ENCODE measurements at regions not wholly inside any gene's neighbourhood (a gene's known extent, or its start where the extent isn't known, plus 50 kb on each side); places are given as distances from the start of the nearest gene placed in this dataset.

DNA sequence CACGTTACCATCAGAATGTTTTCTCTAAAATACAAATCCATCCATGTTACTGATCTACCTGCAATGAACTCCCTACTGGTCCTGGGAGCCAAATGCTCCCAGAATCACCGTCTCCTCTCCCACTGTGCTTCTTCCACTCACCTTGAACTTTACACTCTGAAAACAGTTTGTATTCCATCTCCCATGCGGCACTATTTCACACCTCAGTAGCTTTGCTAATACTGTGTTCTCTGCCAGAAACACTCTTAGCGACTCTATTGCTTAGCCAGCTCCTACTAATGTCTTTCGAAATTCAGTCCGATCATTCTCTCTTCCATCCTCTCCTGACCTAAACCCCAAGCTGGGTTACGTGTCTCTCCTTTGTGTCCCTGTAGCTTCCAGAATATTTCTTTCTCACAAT is 284.4 kb upstream of the DUSP10 start:
- POLR2A ChIA-PET, result no interaction called here

DNA sequence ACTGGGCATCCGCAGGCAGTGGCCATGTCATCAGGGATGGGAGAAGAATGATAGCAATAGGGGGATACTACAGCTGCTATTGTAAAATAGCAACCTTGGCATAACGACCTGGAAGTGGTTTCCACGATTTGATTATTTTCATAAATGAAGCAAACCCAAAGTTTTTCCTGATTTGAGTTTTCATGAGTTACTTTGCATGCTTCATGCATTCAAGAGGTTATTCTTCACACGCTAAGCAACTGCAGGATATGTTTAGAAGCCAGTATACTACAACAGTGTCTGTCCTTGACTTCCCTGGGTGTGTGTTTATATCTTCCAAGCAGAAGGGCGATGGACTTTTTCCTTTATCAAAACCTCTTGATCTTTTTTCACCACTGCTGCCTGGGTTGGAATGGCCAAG is 281.1 kb upstream of the DUSP10 start:
- ChIA-PET POLR2A (no interaction called here), CTCF (no interaction called here)
- TF ChIP-seq HDGF (IDR thresholded peaks at IDR 0.05; ENCODE audit: borderline replicate concordance) (no peak), SUZ12 (IDR thresholded peaks at IDR 0.05) (no peak), FOXA1 (IDR thresholded peaks at IDR 0.05) (no peak), FOXK2 (IDR thresholded peaks at IDR 0.05) (no peak), ELF4 (IDR thresholded peaks at IDR 0.05) (no peak), FOXM1 (IDR thresholded peaks at IDR 0.05; ENCODE audit: borderline replicate concordance) (no peak), ZNF384 (IDR thresholded peaks at IDR 0.05) (no peak), BHLHE40 (IDR thresholded peaks at IDR 0.05; ENCODE audit: borderline replicate concordance) (no peak), L3MBTL2 (conservative IDR thresholded peaks at IDR 0.05) (no peak), ARNT (IDR thresholded peaks at IDR 0.05) (no peak), LEF1 (IDR thresholded peaks at IDR 0.05; ENCODE audit: borderline replicate concordance) (no peak), SP1 (IDR thresholded peaks at IDR 0.05) (no peak), TARDBP (IDR thresholded peaks at IDR 0.05) (no peak)
- TF ChIP-seq, protein P1, sequence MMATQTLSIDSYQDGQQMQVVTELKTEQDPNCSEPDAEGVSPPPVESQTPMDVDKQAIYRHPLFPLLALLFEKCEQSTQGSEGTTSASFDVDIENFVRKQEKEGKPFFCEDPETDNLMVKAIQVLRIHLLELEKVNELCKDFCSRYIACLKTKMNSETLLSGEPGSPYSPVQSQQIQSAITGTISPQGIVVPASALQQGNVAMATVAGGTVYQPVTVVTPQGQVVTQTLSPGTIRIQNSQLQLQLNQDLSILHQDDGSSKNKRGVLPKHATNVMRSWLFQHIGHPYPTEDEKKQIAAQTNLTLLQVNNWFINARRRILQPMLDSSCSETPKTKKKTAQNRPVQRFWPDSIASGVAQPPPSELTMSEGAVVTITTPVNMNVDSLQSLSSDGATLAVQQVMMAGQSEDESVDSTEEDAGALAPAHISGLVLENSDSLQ (IDR thresholded peaks at IDR 0.05), result no peak
- no peak for DNase-seq (ENCODE audit: extremely low spot score)

More for the DNA sequence above, 284.4 kb upstream of the DUSP10 start:
- CTCF ChIA-PET, result no interaction called here
- TF ChIP-seq ZNF384 (IDR thresholded peaks at IDR 0.05), result no peak
- TF ChIP-seq SP1 (IDR thresholded peaks at IDR 0.05), result no peak
- TF ChIP-seq LEF1 (IDR thresholded peaks at IDR 0.05; ENCODE audit: borderline replicate concordance), result no peak
- no peak for TF ChIP-seq FOXK2 (IDR thresholded peaks at IDR 0.05)
- DNase-seq (ENCODE audit: extremely low spot score), result no peak

DNA sequence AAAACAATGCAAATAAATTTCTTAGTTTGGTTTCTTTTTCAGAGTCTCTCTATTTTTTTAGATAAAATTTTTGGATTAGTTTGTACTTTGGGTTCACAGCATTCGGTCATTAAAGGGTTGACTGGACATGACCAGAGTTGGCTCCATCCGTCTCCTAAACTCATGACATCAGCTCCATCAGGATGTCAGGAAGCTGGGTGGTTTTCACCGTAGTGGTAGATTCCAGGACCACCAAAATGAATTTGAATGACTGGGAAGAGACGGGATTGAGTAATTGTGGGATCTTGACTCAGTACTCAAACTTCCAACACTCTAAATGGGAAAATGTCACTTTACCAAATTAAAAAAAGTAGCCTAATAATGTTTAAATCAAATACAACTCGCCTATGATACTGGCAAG is 279.2 kb upstream of the DUSP10 start:
- ChIA-PET CTCF (interaction anchor here (0.6 kb wide), 1 partner anchor 545 kb away, joined by 4 read pairs; no protein-coding TSS in a partner anchor), POLR2A (no interaction called here)
- no peak for TF ChIP-seq FOXA1 (IDR thresholded peaks at IDR 0.05)
- no peak for TF ChIP-seq CTBP1 (IDR thresholded peaks at IDR 0.05; ENCODE audit: borderline replicate concordance)
- TF ChIP-seq, protein P1 (IDR thresholded peaks at IDR 0.05), result no peak
- TF ChIP-seq FOXK2 (IDR thresholded peaks at IDR 0.05), result no peak
- TF ChIP-seq ELF4 (IDR thresholded peaks at IDR 0.05), result no peak
- TF ChIP-seq LEF1 (IDR thresholded peaks at IDR 0.05; ENCODE audit: borderline replicate concordance), result no peak
- no peak for TF ChIP-seq FOXM1 (IDR thresholded peaks at IDR 0.05; ENCODE audit: borderline replicate concordance)
- no peak for TF ChIP-seq ARNT (IDR thresholded peaks at IDR 0.05)
- no peak for TF ChIP-seq TARDBP (IDR thresholded peaks at IDR 0.05)
- no peak for TF ChIP-seq BHLHE40 (IDR thresholded peaks at IDR 0.05; ENCODE audit: borderline replicate concordance)
- no peak for TF ChIP-seq L3MBTL2 (conservative IDR thresholded peaks at IDR 0.05)
- TF ChIP-seq SP1 (IDR thresholded peaks at IDR 0.05), result no peak
- DNase-seq (ENCODE audit: extremely low spot score), result no peak

DNA sequence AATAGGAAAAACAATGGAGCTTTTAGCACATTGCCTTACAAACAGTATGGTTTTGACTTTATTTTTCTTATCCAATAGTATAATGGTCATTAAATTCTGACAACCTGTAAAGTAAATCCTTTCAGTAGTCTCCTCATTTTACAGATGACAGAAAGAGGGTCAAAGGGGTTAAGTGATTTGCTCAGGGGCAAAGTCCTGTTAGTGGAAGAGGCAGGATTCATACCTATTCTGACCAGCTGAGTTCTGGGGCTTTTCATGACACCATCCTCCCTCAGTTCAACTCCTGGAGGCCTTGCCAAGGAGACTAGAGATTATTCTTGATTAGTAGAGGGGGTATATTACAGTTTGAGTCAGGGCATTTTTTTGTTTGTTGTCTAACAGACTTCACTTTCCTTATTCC is 278.7 kb upstream of the DUSP10 start:
- TF ChIP-seq CTBP1 (IDR thresholded peaks at IDR 0.05; ENCODE audit: borderline replicate concordance), result no peak
- TF ChIP-seq, protein P1 (IDR thresholded peaks at IDR 0.05), result no peak
- TF ChIP-seq HDGF (IDR thresholded peaks at IDR 0.05; ENCODE audit: borderline replicate concordance), result no peak
- no peak for TF ChIP-seq ARNT (IDR thresholded peaks at IDR 0.05)
- TF ChIP-seq BHLHE40 (IDR thresholded peaks at IDR 0.05; ENCODE audit: borderline replicate concordance), result no peak
- no peak for TF ChIP-seq SUZ12 (IDR thresholded peaks at IDR 0.05)
- TF ChIP-seq NFRKB (IDR thresholded peaks at IDR 0.05), result no peak
- TF ChIP-seq FOXM1 (IDR thresholded peaks at IDR 0.05; ENCODE audit: borderline replicate concordance), result no peak
- no peak for TF ChIP-seq SP1 (IDR thresholded peaks at IDR 0.05)
- TF ChIP-seq L3MBTL2 (conservative IDR thresholded peaks at IDR 0.05), result no peak
- DNase-seq (ENCODE audit: extremely low spot score), result no peak
- POLR2A ChIA-PET, result no interaction called here
- CTCF ChIA-PET, result no interaction called here

DNA sequence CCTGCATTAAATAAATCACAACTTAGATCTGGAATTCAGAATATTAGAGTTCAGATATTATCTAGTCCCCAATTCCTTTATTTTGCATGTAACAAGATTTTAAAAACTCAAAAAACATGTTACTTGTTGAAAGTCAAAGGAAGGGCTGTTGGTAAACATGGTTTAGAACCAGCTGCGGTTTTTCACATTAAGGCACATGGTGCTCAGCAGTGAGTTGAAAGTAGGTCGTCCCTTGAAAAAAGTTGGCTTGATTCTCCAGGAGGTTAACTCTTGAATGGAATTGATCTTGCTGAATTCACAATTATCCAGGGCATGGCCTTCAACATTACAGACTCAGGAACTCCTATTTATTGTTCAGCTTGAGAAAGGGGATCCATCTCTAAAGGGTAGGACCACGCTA is 277.1 kb upstream of the DUSP10 start:
- TF ChIP-seq SP1 (IDR thresholded peaks at IDR 0.05) (no peak), CTBP1 (IDR thresholded peaks at IDR 0.05; ENCODE audit: borderline replicate concordance) (no peak), ARNT (IDR thresholded peaks at IDR 0.05) (no peak), TARDBP (IDR thresholded peaks at IDR 0.05) (no peak), FOXA1 (IDR thresholded peaks at IDR 0.05) (no peak), SUZ12 (IDR thresholded peaks at IDR 0.05) (no peak), BHLHE40 (IDR thresholded peaks at IDR 0.05; ENCODE audit: borderline replicate concordance) (no peak), FOXM1 (IDR thresholded peaks at IDR 0.05; ENCODE audit: borderline replicate concordance) (no peak), ZNF384 (IDR thresholded peaks at IDR 0.05) (no peak), ELF4 (IDR thresholded peaks at IDR 0.05) (no peak), L3MBTL2 (conservative IDR thresholded peaks at IDR 0.05) (no peak), LEF1 (IDR thresholded peaks at IDR 0.05; ENCODE audit: borderline replicate concordance) (no peak), NFRKB (IDR thresholded peaks at IDR 0.05) (no peak)
- TF ChIP-seq, protein P1 (IDR thresholded peaks at IDR 0.05), result no peak
- ChIA-PET POLR2A (no interaction called here), CTCF (no interaction called here)
- DNase-seq (ENCODE audit: extremely low spot score), result no peak

DNA sequence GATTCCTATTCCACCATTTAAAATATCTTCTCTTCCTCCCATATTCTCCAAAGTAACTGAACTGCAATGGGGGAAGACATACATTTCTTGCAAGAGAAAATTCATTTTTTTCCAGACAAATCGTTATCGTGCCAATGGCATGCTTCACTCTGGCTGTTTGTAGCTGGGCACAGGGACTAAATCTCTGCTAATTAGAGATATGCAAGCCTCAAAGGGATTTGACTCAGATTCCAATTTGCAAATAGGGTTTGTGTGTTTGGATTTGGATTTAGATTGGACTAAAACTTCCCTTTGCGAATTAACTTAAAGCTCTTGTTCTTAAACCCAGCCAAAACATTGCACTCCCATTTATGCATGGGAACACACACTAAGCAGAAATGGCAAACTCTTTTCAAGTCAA is 276.2 kb upstream of the DUSP10 start:
- POLR2A ChIA-PET, result no interaction called here
- no peak for TF ChIP-seq SUZ12 (IDR thresholded peaks at IDR 0.05)
- no peak for TF ChIP-seq CTBP1 (IDR thresholded peaks at IDR 0.05; ENCODE audit: borderline replicate concordance)
- no peak for TF ChIP-seq FOXA1 (IDR thresholded peaks at IDR 0.05)
- TF ChIP-seq L3MBTL2 (conservative IDR thresholded peaks at IDR 0.05), result no peak
- no peak for TF ChIP-seq HDGF (IDR thresholded peaks at IDR 0.05; ENCODE audit: borderline replicate concordance)
- no peak for TF ChIP-seq LEF1 (IDR thresholded peaks at IDR 0.05; ENCODE audit: borderline replicate concordance)
- TF ChIP-seq ARNT (IDR thresholded peaks at IDR 0.05), result no peak
- no peak for TF ChIP-seq FOXK2 (IDR thresholded peaks at IDR 0.05)
- no peak for TF ChIP-seq BHLHE40 (IDR thresholded peaks at IDR 0.05; ENCODE audit: borderline replicate concordance)
- TF ChIP-seq, protein P1 (IDR thresholded peaks at IDR 0.05), result no peak
- TF ChIP-seq NFRKB (IDR thresholded peaks at IDR 0.05), result no peak
- TF ChIP-seq TARDBP (IDR thresholded peaks at IDR 0.05), result no peak
- TF ChIP-seq ZNF384 (IDR thresholded peaks at IDR 0.05), result no peak
- no peak for TF ChIP-seq SP1 (IDR thresholded peaks at IDR 0.05)
- TF ChIP-seq FOXM1 (IDR thresholded peaks at IDR 0.05; ENCODE audit: borderline replicate concordance), result no peak
- TF ChIP-seq ELF4 (IDR thresholded peaks at IDR 0.05), result no peak
- CTCF ChIA-PET, result no interaction called here
- DNase-seq (ENCODE audit: extremely low spot score), result no peak
